Transverse colon (tissue), 4 donors: ENCODE measurements at regions not wholly inside any gene's neighbourhood (a gene's known extent, or its start where the extent isn't known, plus 50 kb on each side); places are given as distances from the start of the nearest gene placed in this dataset.

ENCODE experiments used
- DNase-seq: peaks from one replicate; pipeline ENCODE4 v3.0.0-alpha.2; 2019
- H3K27ac ChIP-seq, 4 donors: fragments of 200-600 bp; sonication (generic); 2 replicates each; pipeline ENCODE4 v1.5.1; 2016 to 2018; ENCODE audit warnings: inconsistent platforms in 4 of 4
- H3K27me3 ChIP-seq: fragments of 200-600 bp; sonication (generic); 2 replicates; pipeline ENCODE4 v1.5.1; 2017; ENCODE audit warnings: inconsistent platforms
- H3K36me3 ChIP-seq, 4 donors: fragments of 200-600 bp; sonication (generic); 2 replicates each; pipeline ENCODE4 v1.5.1; 2017 to 2019; ENCODE audit warnings: inconsistent platforms in 4 of 4
- H3K4me1 ChIP-seq, 4 donors: fragments of 200-600 bp; sonication (generic); 2 replicates each; pipeline ENCODE4 v1.5.1; 2017 to 2020; ENCODE audit warnings: inconsistent platforms in 4 of 4
- H3K4me3 ChIP-seq, 4 donors: fragments of 200-600 bp; sonication (generic); 1 replicate in 1 of 4; 2 replicates in 3 of 4; pipeline versions ENCODE4 v1.5.1 to v1.6.1; 2017 to 2019; ENCODE audit warnings: inconsistent platforms in 4 of 4
- H3K9me3 ChIP-seq, 2 donors: fragments of 200-600 bp; sonication (generic); 2 replicates each; pipeline ENCODE4 v1.5.1; 2017 to 2019; ENCODE audit warnings: inconsistent platforms in 2 of 2
- EP300 ChIP-seq: sonication (generic); formaldehyde crosslinking; IDR thresholded peaks from one replicate; pipeline ENCODE4 v1.6.1; 2017; ENCODE audit warnings: antibody characterized with exemption, low read depth
- POLR2A ChIP-seq: fragments of 450-650 bp; IDR thresholded peaks from one replicate; pipeline ENCODE4 v1.6.1; 2016; ENCODE audit warnings: antibody characterized with exemption, mild to moderate bottlenecking, moderate library complexity
- POLR2AphosphoS5 ChIP-seq, 3 donors: sonication (generic); formaldehyde crosslinking; IDR thresholded peaks; one replicate each; pipeline ENCODE4 v1.6.1; 2016; ENCODE audit warnings: antibody characterized with exemption in 3 of 3
- WGBS, 2 donors: methylation state at CpG; one replicate each; pipeline ENCODE4 v1.1.5; 2018; ENCODE audit warnings: low coverage in 1 of 2; 5-methylcytosine and 5-hydroxymethylcytosine counted together
- in situ Hi-C, 4 donors: fragments of 200-750 bp; cut with MboI; loops; one replicate each; pipeline versions ENCODE4 v1.15.0 to v1.15.1; 2017; ENCODE audit warnings: low sequenced_read_pairs in 3 of 4, low pct_ligation_motif_present in 1 of 4, low pct_unique_long_range_greater_than_20kb in 1 of 4
- intact Hi-C: fragments of 100-400 bp; cut with DNase I; formaldehyde crosslinking; loops from one replicate; pipeline ENCODE4 v1.15.1; 2023; ENCODE audit warnings: low total_unique reads
- TF ChIP-seq, protein P1 (sequence below), 5 experiments: fragments of 200-600 bp in 3 of 5; fragments of 450-650 bp in 2 of 5; sonication (generic) in 3 of 5; IDR thresholded peaks; 1 replicate in 2 of 5; 2 replicates in 3 of 5; pipeline ENCODE4 v1.5.1; 2016 to 2017; ENCODE audit warnings: antibody characterized with exemption in 5 of 5, inconsistent platforms in 3 of 5, mild to moderate bottlenecking in 2 of 5, moderate library complexity in 1 of 5

DNA sequence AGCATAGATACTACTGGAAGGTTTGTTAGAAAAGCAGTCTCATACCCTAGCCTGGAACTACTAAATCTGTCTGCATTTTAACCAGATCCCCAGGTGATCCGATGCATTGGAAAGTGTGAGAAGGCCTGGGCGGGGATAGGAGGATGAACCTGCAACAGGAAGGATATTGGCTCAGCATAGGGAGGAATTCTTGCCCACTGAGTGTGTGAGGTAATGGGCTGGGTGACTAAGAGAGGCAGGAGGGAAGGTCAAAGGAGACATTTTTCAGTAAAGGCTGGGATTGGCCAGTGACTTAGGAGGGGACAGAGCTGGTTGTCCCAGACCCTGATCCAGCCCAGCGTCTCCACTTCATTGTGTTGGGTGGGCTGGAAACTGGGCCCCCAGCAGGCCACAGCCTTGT lies 191.0 kb upstream of the LRFN2 start:
- in situ Hi-C loops (no loop called here), intact Hi-C loops (no loop called here)
- TF ChIP-seq, protein P1, sequence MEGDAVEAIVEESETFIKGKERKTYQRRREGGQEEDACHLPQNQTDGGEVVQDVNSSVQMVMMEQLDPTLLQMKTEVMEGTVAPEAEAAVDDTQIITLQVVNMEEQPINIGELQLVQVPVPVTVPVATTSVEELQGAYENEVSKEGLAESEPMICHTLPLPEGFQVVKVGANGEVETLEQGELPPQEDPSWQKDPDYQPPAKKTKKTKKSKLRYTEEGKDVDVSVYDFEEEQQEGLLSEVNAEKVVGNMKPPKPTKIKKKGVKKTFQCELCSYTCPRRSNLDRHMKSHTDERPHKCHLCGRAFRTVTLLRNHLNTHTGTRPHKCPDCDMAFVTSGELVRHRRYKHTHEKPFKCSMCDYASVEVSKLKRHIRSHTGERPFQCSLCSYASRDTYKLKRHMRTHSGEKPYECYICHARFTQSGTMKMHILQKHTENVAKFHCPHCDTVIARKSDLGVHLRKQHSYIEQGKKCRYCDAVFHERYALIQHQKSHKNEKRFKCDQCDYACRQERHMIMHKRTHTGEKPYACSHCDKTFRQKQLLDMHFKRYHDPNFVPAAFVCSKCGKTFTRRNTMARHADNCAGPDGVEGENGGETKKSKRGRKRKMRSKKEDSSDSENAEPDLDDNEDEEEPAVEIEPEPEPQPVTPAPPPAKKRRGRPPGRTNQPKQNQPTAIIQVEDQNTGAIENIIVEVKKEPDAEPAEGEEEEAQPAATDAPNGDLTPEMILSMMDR (IDR thresholded peaks at IDR 0.05), result no peak
- TF ChIP-seq POLR2AphosphoS5 (IDR thresholded peaks at IDR 0.05), result no peak
- no peak for TF ChIP-seq POLR2A
- TF ChIP-seq EP300, result no peak
- WGBS, 2 donors, result 86% methylated on average over 3 of the region's 3 CpGs; no CpG with 5 or more reads in 1 of the 2 donors
- no peaks in the 10 kb centered on the region for H3K36me3 ChIP-seq
- no peaks in the 10 kb centered on the region for H3K4me1 ChIP-seq
- no peak for DNase-seq
- H3K27ac ChIP-seq, result no peak overlapping the region
- no peaks in the 10 kb centered on the region for H3K9me3 ChIP-seq
- no peak overlapping the region for H3K4me3 ChIP-seq
- no peaks in the 10 kb centered on the region for H3K27me3 ChIP-seq

DNA sequence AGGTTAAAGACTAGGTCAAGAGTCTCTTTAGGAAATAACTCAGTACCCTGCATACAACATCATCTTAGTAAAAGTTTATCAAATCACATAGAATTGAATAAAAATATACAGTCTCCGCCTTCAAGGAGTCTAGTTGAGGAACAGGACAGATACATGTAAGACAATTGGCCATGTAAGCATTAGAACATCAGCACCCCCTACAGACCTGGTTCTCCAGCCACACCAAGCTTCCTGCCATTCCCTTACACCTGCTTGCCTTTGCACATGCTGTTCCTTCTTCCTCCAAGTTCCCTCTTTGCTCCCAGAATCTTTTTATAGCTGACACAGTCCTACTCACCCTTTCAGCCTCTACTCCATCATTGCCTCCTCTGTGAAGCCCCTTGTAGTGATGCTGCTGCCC lies 187.8 kb upstream of the LRFN2 start:
- Histone ChIP-seq H3K27me3 (no peaks in the 10 kb centered on the region), H3K36me3 (no peaks in the 10 kb centered on the region), H3K4me3 (no peak overlapping the region), H3K9me3 (no peaks in the 10 kb centered on the region), H3K4me1 (no peaks in the 10 kb centered on the region), H3K27ac (no peak overlapping the region)
- in situ Hi-C loops, result no loop called here
- TF ChIP-seq EP300 (no peak), POLR2A (no peak), POLR2AphosphoS5 (IDR thresholded peaks at IDR 0.05) (no peak)
- no peak for DNase-seq
- intact Hi-C loops, result no loop called here
- 92% methylated on average over 1 of the region's 1 CpG; no CpG with 5 or more reads in 1 of the 2 donors for WGBS, 2 donors

GRCh38 chr6:40770794-40771193 lies 183.6 kb upstream of the LRFN2 start:
- TF ChIP-seq POLR2A (no peak), POLR2AphosphoS5 (IDR thresholded peaks at IDR 0.05) (no peak), EP300 (no peak)
- TF ChIP-seq, protein P1 (IDR thresholded peaks at IDR 0.05), result no peak
- H3K4me3 ChIP-seq, result no peak overlapping the region
- no peaks in the 10 kb centered on the region for H3K9me3 ChIP-seq
- in situ Hi-C loops, result no loop called here
- no peak for DNase-seq
- intact Hi-C loops, result no loop called here
- H3K36me3 ChIP-seq, result no peaks in the 10 kb centered on the region
- no peaks in the 10 kb centered on the region for H3K27me3 ChIP-seq
- H3K4me1 ChIP-seq, result no peaks in the 10 kb centered on the region
- no peak overlapping the region for H3K27ac ChIP-seq

- intact Hi-C loops (no loop called here), in situ Hi-C loops (no loop called here)
- H3K27ac ChIP-seq, result peak overlapping the region in 1 of 4 donors; percentile 14
- no peak for TF ChIP-seq EP300
- no peak for TF ChIP-seq POLR2AphosphoS5 (IDR thresholded peaks at IDR 0.05)
- TF ChIP-seq POLR2A, result no peak
- TF ChIP-seq, protein P1 (IDR thresholded peaks at IDR 0.05), result no peak
- no peaks in the 10 kb centered on the region for H3K9me3 ChIP-seq
- H3K4me3 ChIP-seq, result no peak overlapping the region
- WGBS, 2 donors, result 60% methylated on average over 1 of the region's 1 CpG
- peaks cover 0 to 11% (median 6%) of the 10 kb centered on the region in 4 donors for H3K4me1 ChIP-seq
- DNase-seq, result no peak
- no peaks in the 10 kb centered on the region for H3K27me3 ChIP-seq
- H3K36me3 ChIP-seq, result no peaks in the 10 kb centered on the region
Measured at GRCh38 chr6:40764726-40765125, 177.6 kb upstream of the LRFN2 start.

- in situ Hi-C loops (no loop called here), intact Hi-C loops (no loop called here)
- peaks cover 2% of the 10 kb centered on the region for H3K27me3 ChIP-seq
- H3K4me3 ChIP-seq, result no peak overlapping the region
- peaks cover 0 to 11% (median 6%) of the 10 kb centered on the region in 4 donors for H3K4me1 ChIP-seq
- no peaks in the 10 kb centered on the region for H3K9me3 ChIP-seq
- WGBS, 2 donors, result 36 to 80% methylated on average over 1 to 5 of the region's 5 CpGs
- peak; percentile 68 for DNase-seq
- TF ChIP-seq, protein P1 (IDR thresholded peaks at IDR 0.05), result peak in 4 of 5 experiments; percentile 17 to 54 (median 40)
- TF ChIP-seq POLR2AphosphoS5 (IDR thresholded peaks at IDR 0.05), result no peak
- H3K36me3 ChIP-seq, result no peaks in the 10 kb centered on the region
- H3K27ac ChIP-seq, result no peak overlapping the region
Measured at GRCh38 chr6:40762981-40763380, 175.8 kb upstream of the LRFN2 start.
